SJSA1 (cell line): ENCODE measurements at regions not wholly inside any gene's neighbourhood (a gene's known extent, or its start where the extent isn't known, plus 50 kb on each side); places are given as distances from the start of the nearest gene placed in this dataset.

ENCODE experiments used
- DNase-seq, 2 experiments: peaks; one replicate each; pipeline ENCODE4 v3.0.0-alpha.2; 2015 to 2020; ENCODE audit warnings: low spot score in 2 of 2, low read depth in 1 of 2
- H3K27ac ChIP-seq: fragments of 250-450 bp; sonication (Bioruptor Pico); 2 replicates; pipeline ENCODE4 v1.5.1; 2020; ENCODE audit warnings: mild to moderate bottlenecking, moderate library complexity
- H3K27me3 ChIP-seq: fragments of 250-450 bp; sonication (Bioruptor Pico); replicated peaks from 2 replicates; pipeline ENCODE4 v1.5.1; 2020; ENCODE audit warnings: mild to moderate bottlenecking, moderate library complexity
- H3K36me3 ChIP-seq: fragments of 250-450 bp; sonication (Bioruptor Pico); 2 replicates; pipeline ENCODE4 v1.5.1; 2020; ENCODE audit warnings: mild to moderate bottlenecking
- H3K4me1 ChIP-seq: fragments of 250-450 bp; sonication (Bioruptor Pico); replicated peaks from 2 replicates; pipeline ENCODE4 v1.6.1; 2021; ENCODE audit warnings: mild to moderate bottlenecking
- H3K4me3 ChIP-seq: fragments of 250-450 bp; sonication (Bioruptor Pico); 2 replicates; pipeline ENCODE4 v1.5.1; 2020; ENCODE audit warnings: mild to moderate bottlenecking
- H3K9me3 ChIP-seq: fragments of 250-450 bp; sonication (Bioruptor Pico); replicated peaks from 2 replicates; pipeline ENCODE4 v1.5.1; 2020; ENCODE audit warnings: mild to moderate bottlenecking

- DNase-seq: no peak
- Histone ChIP-seq H3K27ac (peak overlapping the region; percentile 97), H3K27me3 (no peaks in the 10 kb centered on the region), H3K4me1 (peaks cover 57% of the 10 kb centered on the region), H3K4me3 (no peak overlapping the region), H3K9me3 (no peaks in the 10 kb centered on the region), H3K36me3 (no peaks in the 10 kb centered on the region)
Measured at GRCh38 chr14:51394804-51395203, 154.8 kb downstream of the TMX1 start.

- peak; percentile 85 to 91 for DNase-seq
- no peaks in the 10 kb centered on the region for H3K9me3 ChIP-seq
- H3K4me1 ChIP-seq: peaks cover 57% of the 10 kb centered on the region
- no peak overlapping the region for H3K4me3 ChIP-seq
- no peaks in the 10 kb centered on the region for H3K27me3 ChIP-seq
- peak overlapping the region; percentile 97 for H3K27ac ChIP-seq
- no peaks in the 10 kb centered on the region for H3K36me3 ChIP-seq
Measured at GRCh38 chr14:51395361-51395849, 155.4 kb downstream of the TMX1 start.

GRCh38 chr14:51396222-51396815 is 156.3 kb downstream of the TMX1 start:
- peaks cover 57% of the 10 kb centered on the region for H3K4me1 ChIP-seq
- H3K36me3 ChIP-seq: no peaks in the 10 kb centered on the region
- no peak overlapping the region for H3K4me3 ChIP-seq
- no peaks in the 10 kb centered on the region for H3K27me3 ChIP-seq
- peak; percentile 62 to 87 for DNase-seq
- peak overlapping the region; percentile 97 for H3K27ac ChIP-seq
- H3K9me3 ChIP-seq: no peaks in the 10 kb centered on the region

GRCh38 chr14:51398898-51399297 is 158.9 kb downstream of the TMX1 start:
- no peak overlapping the region for H3K4me3 ChIP-seq
- H3K27me3 ChIP-seq: no peaks in the 10 kb centered on the region
- H3K9me3 ChIP-seq: no peaks in the 10 kb centered on the region
- no peaks in the 10 kb centered on the region for H3K36me3 ChIP-seq
- peaks cover 53% of the 10 kb centered on the region for H3K4me1 ChIP-seq
- peak; percentile 41 to 49 for DNase-seq
- H3K27ac ChIP-seq: peak overlapping the region; percentile 57

- Histone ChIP-seq H3K27me3 (no peaks in the 10 kb centered on the region), H3K9me3 (no peaks in the 10 kb centered on the region), H3K4me1 (peaks cover 41% of the 10 kb centered on the region), H3K27ac (no peak overlapping the region), H3K4me3 (no peak overlapping the region), H3K36me3 (no peaks in the 10 kb centered on the region)
- DNase-seq: no peak
Measured at GRCh38 chr14:51400139-51400538, 160.1 kb downstream of the TMX1 start.

GRCh38 chr14:51401272-51401671 is 161.2 kb downstream of the TMX1 start:
- Histone ChIP-seq H3K4me1 (peaks cover 29% of the 10 kb centered on the region), H3K27me3 (no peaks in the 10 kb centered on the region), H3K9me3 (no peaks in the 10 kb centered on the region), H3K27ac (no peak overlapping the region), H3K4me3 (no peak overlapping the region), H3K36me3 (no peaks in the 10 kb centered on the region)
- DNase-seq: no peak

GRCh38 chr14:51401756-51402155 is 161.7 kb downstream of the TMX1 start:
- Histone ChIP-seq H3K9me3 (no peaks in the 10 kb centered on the region), H3K4me3 (no peak overlapping the region), H3K27me3 (no peaks in the 10 kb centered on the region), H3K27ac (no peak overlapping the region), H3K4me1 (peaks cover 25% of the 10 kb centered on the region), H3K36me3 (no peaks in the 10 kb centered on the region)
- no peak for DNase-seq

- Histone ChIP-seq H3K27ac (no peak overlapping the region), H3K27me3 (no peaks in the 10 kb centered on the region), H3K9me3 (no peaks in the 10 kb centered on the region), H3K4me1 (peaks cover 11% of the 10 kb centered on the region), H3K36me3 (no peaks in the 10 kb centered on the region), H3K4me3 (no peak overlapping the region)
- DNase-seq: peak in 1 of 2 experiments; percentile 25
Measured at GRCh38 chr14:51410897-51411296, 170.8 kb downstream of the TMX1 start.

- H3K27me3 ChIP-seq: no peaks in the 10 kb centered on the region
- no peak overlapping the region for H3K4me3 ChIP-seq
- no peak overlapping the region for H3K27ac ChIP-seq
- no peak for DNase-seq
- H3K9me3 ChIP-seq: 0 out of 2 replicates have a peak, but pooled peaks cover 4% of the 10 kb centered on the region
- H3K4me1 ChIP-seq: peaks cover 10% of the 10 kb centered on the region
- H3K36me3 ChIP-seq: no peaks in the 10 kb centered on the region
Measured at GRCh38 chr14:51419685-51420084, 179.6 kb downstream of the TMX1 start.

- Histone ChIP-seq H3K4me3 (no peak overlapping the region), H3K9me3 (0 out of 2 replicates have a peak, but pooled peaks cover 4% of the 10 kb centered on the region), H3K27me3 (no peaks in the 10 kb centered on the region), H3K27ac (no peak overlapping the region), H3K4me1 (peaks cover 17% of the 10 kb centered on the region), H3K36me3 (no peaks in the 10 kb centered on the region)
- DNase-seq: no peak
Measured at GRCh38 chr14:51422704-51423103, 182.7 kb downstream of the TMX1 start.

- H3K4me1 ChIP-seq: peaks cover 17% of the 10 kb centered on the region
- no peak for DNase-seq
- H3K27me3 ChIP-seq: no peaks in the 10 kb centered on the region
- H3K9me3 ChIP-seq: 0 out of 2 replicates have a peak, but pooled peaks cover under 1% of the 10 kb centered on the region
- H3K4me3 ChIP-seq: no peak overlapping the region
- H3K36me3 ChIP-seq: no peaks in the 10 kb centered on the region
- peak overlapping the region; percentile 44 for H3K27ac ChIP-seq
Measured at GRCh38 chr14:51424041-51424440, 184.0 kb downstream of the TMX1 start.

- no peaks in the 10 kb centered on the region for H3K9me3 ChIP-seq
- H3K4me1 ChIP-seq: peaks cover 21% of the 10 kb centered on the region
- H3K4me3 ChIP-seq: no peak overlapping the region
- peak overlapping the region; percentile 44 for H3K27ac ChIP-seq
- peak in 1 of 2 experiments; percentile 57 for DNase-seq
- H3K27me3 ChIP-seq: no peaks in the 10 kb centered on the region
- H3K36me3 ChIP-seq: no peaks in the 10 kb centered on the region
Measured at GRCh38 chr14:51424561-51425251, 184.7 kb downstream of the TMX1 start.

GRCh38 chr14:51428981-51429380 is 188.9 kb downstream of the TMX1 start:
- H3K9me3 ChIP-seq: no peaks in the 10 kb centered on the region
- H3K4me3 ChIP-seq: no peak overlapping the region
- no peaks in the 10 kb centered on the region for H3K27me3 ChIP-seq
- peaks cover 50% of the 10 kb centered on the region for H3K4me1 ChIP-seq
- no peaks in the 10 kb centered on the region for H3K36me3 ChIP-seq
- H3K27ac ChIP-seq: no peak overlapping the region
- DNase-seq: no peak

- H3K27ac ChIP-seq: peak overlapping the region; percentile 44
- H3K4me3 ChIP-seq: no peak overlapping the region
- H3K4me1 ChIP-seq: peaks cover 39% of the 10 kb centered on the region
Measured at GRCh38 chr14:51430079-51430478, 190.0 kb downstream of the TMX1 start.

More at GRCh38 chr14:51430079-51430478, 190.0 kb downstream of the TMX1 start:
- Histone ChIP-seq H3K36me3 (no peaks in the 10 kb centered on the region), H3K9me3 (no peaks in the 10 kb centered on the region), H3K27me3 (no peaks in the 10 kb centered on the region)
- DNase-seq: no peak
